ENCODE measurements at regions not wholly inside any gene's neighbourhood (a gene's known extent, or its start where the extent isn't known, plus 50 kb on each side); places are given as distances from the start of the nearest gene placed in this dataset.
A peak's percentile ranks its signal among the peaks of the same experiment; 100 is the strongest.

DNA sequence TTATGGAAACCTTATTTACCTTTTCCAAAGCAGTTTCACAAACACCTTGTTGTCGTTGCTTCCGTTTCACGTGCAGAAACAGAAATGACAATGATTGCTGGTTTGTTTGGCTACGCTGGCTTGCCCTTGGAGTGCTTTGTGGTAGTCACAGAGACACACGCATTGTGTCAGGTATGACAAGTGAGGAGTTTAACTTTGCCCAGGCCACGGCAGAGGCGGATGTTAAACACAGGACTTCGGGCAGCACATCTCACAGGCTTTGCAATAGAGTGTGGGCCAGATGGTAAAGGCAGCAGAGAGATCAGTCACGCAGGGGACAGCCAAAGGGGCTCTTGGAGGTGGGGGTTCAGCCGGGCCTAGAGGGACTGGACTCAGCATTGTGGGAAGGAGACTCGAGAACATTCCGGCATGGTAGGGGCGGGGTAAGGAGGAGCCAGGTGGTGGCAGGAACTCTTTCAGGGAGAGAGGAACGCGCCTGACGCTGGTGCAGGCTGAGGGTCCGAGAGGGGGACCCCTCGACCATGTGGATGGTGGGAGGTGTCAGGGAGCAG lies 59.8 kb upstream of the KCNA1 start:
- no peak overlapping the region for H3K4me3 ChIP-seq
- TF ChIP-seq, protein P1, sequence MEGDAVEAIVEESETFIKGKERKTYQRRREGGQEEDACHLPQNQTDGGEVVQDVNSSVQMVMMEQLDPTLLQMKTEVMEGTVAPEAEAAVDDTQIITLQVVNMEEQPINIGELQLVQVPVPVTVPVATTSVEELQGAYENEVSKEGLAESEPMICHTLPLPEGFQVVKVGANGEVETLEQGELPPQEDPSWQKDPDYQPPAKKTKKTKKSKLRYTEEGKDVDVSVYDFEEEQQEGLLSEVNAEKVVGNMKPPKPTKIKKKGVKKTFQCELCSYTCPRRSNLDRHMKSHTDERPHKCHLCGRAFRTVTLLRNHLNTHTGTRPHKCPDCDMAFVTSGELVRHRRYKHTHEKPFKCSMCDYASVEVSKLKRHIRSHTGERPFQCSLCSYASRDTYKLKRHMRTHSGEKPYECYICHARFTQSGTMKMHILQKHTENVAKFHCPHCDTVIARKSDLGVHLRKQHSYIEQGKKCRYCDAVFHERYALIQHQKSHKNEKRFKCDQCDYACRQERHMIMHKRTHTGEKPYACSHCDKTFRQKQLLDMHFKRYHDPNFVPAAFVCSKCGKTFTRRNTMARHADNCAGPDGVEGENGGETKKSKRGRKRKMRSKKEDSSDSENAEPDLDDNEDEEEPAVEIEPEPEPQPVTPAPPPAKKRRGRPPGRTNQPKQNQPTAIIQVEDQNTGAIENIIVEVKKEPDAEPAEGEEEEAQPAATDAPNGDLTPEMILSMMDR (IDR thresholded peaks at IDR 0.05): no peak
- H3K27ac ChIP-seq: no peak overlapping the region
- no peak for DNase-seq (ENCODE audit: low spot score)

- TF ChIP-seq, protein P1 (IDR thresholded peaks at IDR 0.05): no peak
- DNase-seq (ENCODE audit: low spot score): no peak
- H3K27ac ChIP-seq: no peak overlapping the region
- no peak overlapping the region for H3K4me3 ChIP-seq
Observed at GRCh38 chr12:4850857-4851380, 58.8 kb upstream of the KCNA1 start.

DNA sequence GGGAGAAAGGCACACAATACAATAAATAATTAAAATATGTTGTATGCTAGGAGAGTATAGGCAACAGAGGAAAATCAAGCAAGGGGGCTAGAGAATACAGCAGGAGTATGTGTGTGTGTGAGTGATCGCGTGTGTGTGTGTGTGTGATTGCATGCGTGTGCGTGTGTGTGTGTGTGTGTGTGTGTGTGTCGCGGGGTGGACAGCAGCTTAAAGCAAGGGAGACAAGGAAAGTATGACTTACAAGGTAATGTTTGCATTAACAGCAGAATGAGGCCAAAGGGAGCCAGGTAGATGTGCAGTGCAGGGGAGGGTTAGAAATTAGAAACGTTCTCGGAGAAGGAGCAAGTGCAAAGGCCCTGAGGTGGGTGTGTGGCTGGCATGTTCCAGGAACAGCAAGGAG lies 57.4 kb upstream of the KCNA1 start:
- H3K27ac ChIP-seq: no peak overlapping the region
- TF ChIP-seq, protein P1 (IDR thresholded peaks at IDR 0.05): no peak
- DNase-seq (ENCODE audit: low spot score): no peak
- no peak overlapping the region for H3K4me3 ChIP-seq

DNA sequence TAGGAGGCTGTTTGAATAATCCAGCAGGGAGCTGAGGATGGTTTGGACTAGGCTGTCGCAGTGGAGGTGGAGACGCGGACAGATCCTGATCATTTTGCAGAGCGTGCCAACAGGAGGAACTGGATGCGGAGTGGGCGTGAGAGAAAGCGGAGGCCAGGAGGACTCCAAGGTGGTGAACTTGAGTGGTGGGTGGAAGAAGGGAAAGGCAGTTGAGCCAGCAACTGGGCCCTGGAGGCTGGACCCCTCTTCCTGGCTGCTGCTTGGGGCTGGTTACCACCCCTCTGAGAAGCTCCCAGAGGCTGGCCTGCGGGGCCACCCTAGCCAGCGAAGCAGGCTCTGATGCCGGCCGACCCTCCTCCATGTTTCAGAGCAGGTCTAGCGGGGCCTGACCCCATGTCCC lies 56.8 kb upstream of the KCNA1 start:
- no peak for DNase-seq (ENCODE audit: low spot score)
- Histone ChIP-seq H3K27ac (no peak overlapping the region), H3K4me3 (no peak overlapping the region)
- TF ChIP-seq, protein P1 (IDR thresholded peaks at IDR 0.05): no peak

- Histone ChIP-seq H3K4me3 (no peak overlapping the region), H3K27ac (no peak overlapping the region)
- no peak for DNase-seq (ENCODE audit: low spot score)
- TF ChIP-seq, protein P1 (IDR thresholded peaks at IDR 0.05): peak; percentile 71
Observed at GRCh38 chr12:4855121-4855924, 54.4 kb upstream of the KCNA1 start.

DNA sequence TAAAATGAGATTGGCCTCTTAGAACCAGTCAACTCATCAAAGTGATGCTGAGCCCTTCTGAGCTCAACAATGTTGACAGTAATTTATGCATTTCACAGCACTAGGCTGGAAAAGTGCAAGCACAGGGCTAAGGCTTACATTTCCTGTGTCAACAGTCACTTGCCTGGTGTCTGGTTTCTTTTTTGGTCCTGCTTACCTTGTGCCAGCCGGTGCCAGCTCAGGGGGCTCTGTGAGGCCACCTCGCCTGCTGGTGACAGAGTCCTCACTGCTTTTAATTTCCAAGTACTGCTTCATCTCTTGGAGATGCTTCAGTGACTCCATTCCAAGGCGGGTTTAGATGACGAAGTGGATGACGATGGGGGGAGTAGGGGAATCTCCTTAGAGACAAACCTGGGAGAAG lies 53.1 kb upstream of the KCNA1 start:
- TF ChIP-seq, protein P1 (IDR thresholded peaks at IDR 0.05): no peak
- no peak overlapping the region for H3K4me3 ChIP-seq
- H3K27ac ChIP-seq: no peak overlapping the region
- DNase-seq (ENCODE audit: low spot score): no peak
